Kidney (tissue), 13 donors: ENCODE measurements at regions not wholly inside any gene's neighbourhood (a gene's known extent, or its start where the extent isn't known, plus 50 kb on each side); places are given as distances from the start of the nearest gene placed in this dataset.

Experiments
- DNase-seq, 5 donors: peaks; one replicate each; pipeline ENCODE4 v3.0.0-alpha.2; 2013 to 2020
- FAIRE-seq: peaks from 2 replicates; lab custom pipeline; 2012; peaks lifted over from hg19 to GRCh38; lab: Jason Lieb, UNC
- H3K27ac ChIP-seq, 2 donors: one replicate each; pipeline ENCODE4 v1.7.0; 2013; ENCODE audit warnings: low read depth in 2 of 2, low read length in 2 of 2, inconsistent platforms in 1 of 2
- H3K27me3 ChIP-seq: one replicate; pipeline ENCODE4 v1.7.1; 2013; ENCODE audit warnings: low read length, inconsistent platforms; ENCODE audit not compliant: control insufficient read depth, insufficient read depth
- H3K36me3 ChIP-seq, 3 donors: one replicate each; pipeline versions ENCODE4 v1.7.0 to v1.7.1; 2013; ENCODE audit warnings: low read length in 3 of 3, control low read depth in 1 of 3, inconsistent platforms in 1 of 3; ENCODE audit not compliant: insufficient read depth in 3 of 3, control insufficient read depth in 2 of 3
- H3K4me1 ChIP-seq, 3 donors: one replicate each; pipeline versions ENCODE4 v1.7.0 to v1.7.1; 2013; ENCODE audit warnings: low read length in 3 of 3, inconsistent platforms in 1 of 3, low read depth in 1 of 3; ENCODE audit not compliant: control insufficient read depth in 2 of 3, insufficient read depth in 2 of 3
- H3K4me3 ChIP-seq, 3 donors: one replicate each; pipeline versions ENCODE4 v1.7.0 to v1.8.1; 2013; ENCODE audit warnings: low read length in 3 of 3, control low read depth in 1 of 3, inconsistent platforms in 1 of 3
- H3K9ac ChIP-seq, 3 donors: one replicate each; pipeline versions ENCODE4 v1.7.0 to v1.7.1; 2013; ENCODE audit warnings: low read length in 3 of 3, control low read depth in 1 of 3, inconsistent platforms in 1 of 3
- H3K9me3 ChIP-seq, 3 donors: one replicate each; pipeline versions ENCODE4 v1.7.0 to v1.7.1; 2013; ENCODE audit warnings: low read length in 3 of 3, control low read depth in 1 of 3, inconsistent platforms in 1 of 3; ENCODE audit not compliant: control insufficient read depth in 2 of 3, insufficient read depth in 1 of 3
- CTCF ChIP-seq: IDR thresholded peaks from 3 replicates; pipeline ENCODE4 v1.5.1; 2012; ENCODE audit warnings: mild to moderate bottlenecking, moderate library complexity, borderline replicate concordance; ENCODE audit not compliant: insufficient read depth; ENCODE audit errors: extremely low read depth
- intact Hi-C: fragments of 100-400 bp; cut with DNase I; formaldehyde crosslinking; loops from one replicate; pipeline ENCODE4 v1.11.1; 2022
- donor health status: control.
- donor health status: control.
- donor health status: control.
- donor health status: control.
- donor health status: control.
- donor health status: DM: yes; HTN: yes; CAD: no.
- donor health status: Normal renal cell carcinoma (clear cell type).

- intact Hi-C loops = no loop called here
These were observed 110.8 kb upstream of the TRIM2 start for GRCh38 chr4:153093396-153093795.

GRCh38 chr4:153093802-153094201 lies 110.4 kb upstream of the TRIM2 start:
- DNase-seq (no peak), FAIRE-seq (no peak)
- Histone ChIP-seq H3K4me1 (no peaks in the 10 kb centered on the region), H3K36me3 (no peaks in the 10 kb centered on the region), H3K27ac (no peak overlapping the region), H3K9ac (no peak overlapping the region), H3K4me3 (no peak overlapping the region), H3K27me3 (no peaks in the 10 kb centered on the region), H3K9me3 (no peaks in the 10 kb centered on the region)
- TF ChIP-seq CTCF = no peak
- intact Hi-C loops = no loop called here

More at GRCh38 chr4:153093396-153093795, 110.8 kb upstream of the TRIM2 start:
- no peak overlapping the region for H3K9ac ChIP-seq
- no peak overlapping the region for H3K4me3 ChIP-seq
- DNase-seq (no peak), FAIRE-seq (no peak)
- no peak overlapping the region for H3K27ac ChIP-seq
- no peaks in the 10 kb centered on the region for H3K36me3 ChIP-seq
- no peaks in the 10 kb centered on the region for H3K9me3 ChIP-seq
- H3K4me1 ChIP-seq = no peaks in the 10 kb centered on the region
- no peak for TF ChIP-seq CTCF
- no peaks in the 10 kb centered on the region for H3K27me3 ChIP-seq

- intact Hi-C loops = no loop called here
- TF ChIP-seq CTCF = no peak
- no peaks in the 10 kb centered on the region for H3K9me3 ChIP-seq
- no peak overlapping the region for H3K9ac ChIP-seq
- no peak for FAIRE-seq
- no peaks in the 10 kb centered on the region for H3K36me3 ChIP-seq
- no peak overlapping the region for H3K27ac ChIP-seq
- DNase-seq = no peak
- no peaks in the 10 kb centered on the region for H3K4me1 ChIP-seq
- H3K4me3 ChIP-seq = no peak overlapping the region
- H3K27me3 ChIP-seq = no peaks in the 10 kb centered on the region
These were observed 109.8 kb upstream of the TRIM2 start for GRCh38 chr4:153094435-153094834.

- H3K27me3 ChIP-seq = no peaks in the 10 kb centered on the region
- intact Hi-C loops = no loop called here
- H3K4me1 ChIP-seq = no peaks in the 10 kb centered on the region
- H3K9ac ChIP-seq = no peak overlapping the region
- no peak for FAIRE-seq
- no peak overlapping the region for H3K4me3 ChIP-seq
- H3K27ac ChIP-seq = no peak overlapping the region
- H3K36me3 ChIP-seq = no peaks in the 10 kb centered on the region
- no peak for TF ChIP-seq CTCF
- DNase-seq = no peak
- H3K9me3 ChIP-seq = no peaks in the 10 kb centered on the region
These were observed 108.6 kb upstream of the TRIM2 start for GRCh38 chr4:153095448-153096204.
